ENCODE measurements at regions not wholly inside any gene's neighbourhood (a gene's known extent, or its start where the extent isn't known, plus 50 kb on each side); places are given as distances from the start of the nearest gene placed in this dataset.

GRCh38 chr1:87269921-87270320 is 58.8 kb upstream of the LMO4 start:
- no peak for DNase-seq (ENCODE audit: insufficient read length, low spot score)
- FAIRE-seq = no peak
- TF ChIP-seq POLR2A (IDR thresholded peaks at IDR 0.05; ENCODE audit: low read depth, low read length) (no peak), TAF1 (IDR thresholded peaks at IDR 0.05; ENCODE audit: low read depth, low read length) (no peak), PAX5 (IDR thresholded peaks at IDR 0.05; ENCODE audit: insufficient read depth, low read length, severe bottlenecking) (no peak), POU2F2 (IDR thresholded peaks at IDR 0.05; ENCODE audit: low read depth, low read length) (no peak), SPI1 (IDR thresholded peaks at IDR 0.05; ENCODE audit: low read depth, low read length) (no peak), POLR2AphosphoS5 (IDR thresholded peaks at IDR 0.05; ENCODE audit: low read depth, low read length) (no peak)

GRCh38 chr1:87273291-87273690 is 55.4 kb upstream of the LMO4 start:
- DNase-seq (ENCODE audit: insufficient read length, low spot score) (no peak), FAIRE-seq (no peak)
- TF ChIP-seq TAF1 (IDR thresholded peaks at IDR 0.05; ENCODE audit: low read depth, low read length) (no peak), PAX5 (IDR thresholded peaks at IDR 0.05; ENCODE audit: insufficient read depth, low read length, severe bottlenecking) (no peak), POLR2A (IDR thresholded peaks at IDR 0.05; ENCODE audit: low read depth, low read length) (no peak), SPI1 (IDR thresholded peaks at IDR 0.05; ENCODE audit: low read depth, low read length) (no peak), POU2F2 (IDR thresholded peaks at IDR 0.05; ENCODE audit: low read depth, low read length) (no peak), POLR2AphosphoS5 (IDR thresholded peaks at IDR 0.05; ENCODE audit: low read depth, low read length) (no peak)

- TF ChIP-seq TAF1 (IDR thresholded peaks at IDR 0.05; ENCODE audit: low read depth, low read length) (no peak), POLR2A (IDR thresholded peaks at IDR 0.05; ENCODE audit: low read depth, low read length) (no peak), POU2F2 (IDR thresholded peaks at IDR 0.05; ENCODE audit: low read depth, low read length) (no peak), SPI1 (IDR thresholded peaks at IDR 0.05; ENCODE audit: low read depth, low read length) (no peak), PAX5 (IDR thresholded peaks at IDR 0.05; ENCODE audit: insufficient read depth, low read length, severe bottlenecking) (no peak), POLR2AphosphoS5 (IDR thresholded peaks at IDR 0.05; ENCODE audit: low read depth, low read length) (no peak)
- FAIRE-seq = no peak
Measured at GRCh38 chr1:87274851-87275250, 53.8 kb upstream of the LMO4 start.

GRCh38 chr1:87278825-87279535 is 49.7 kb upstream of the LMO4 start:
- FAIRE-seq = no peak
- no peak for TF ChIP-seq POU2F2 (IDR thresholded peaks at IDR 0.05; ENCODE audit: low read depth, low read length)
- TF ChIP-seq POLR2A (IDR thresholded peaks at IDR 0.05; ENCODE audit: low read depth, low read length) = no peak
- TF ChIP-seq SPI1 (IDR thresholded peaks at IDR 0.05; ENCODE audit: low read depth, low read length) = no peak
- TF ChIP-seq POLR2AphosphoS5 (IDR thresholded peaks at IDR 0.05; ENCODE audit: low read depth, low read length) = no peak
- TF ChIP-seq TAF1 (IDR thresholded peaks at IDR 0.05; ENCODE audit: low read depth, low read length) = no peak
- no peak for TF ChIP-seq PAX5 (IDR thresholded peaks at IDR 0.05; ENCODE audit: insufficient read depth, low read length, severe bottlenecking)
- no peak for DNase-seq (ENCODE audit: insufficient read length, low spot score)

More at GRCh38 chr1:87274851-87275250, 53.8 kb upstream of the LMO4 start:
- DNase-seq (ENCODE audit: insufficient read length, low spot score) = no peak
